Heart right ventricle (tissue), 16 donors: ENCODE measurements at regions not wholly inside any gene's neighbourhood (a gene's known extent, or its start where the extent isn't known, plus 50 kb on each side); places are given as distances from the start of the nearest gene placed in this dataset.

ENCODE experiments used
- ATAC-seq, 8 donors: fragments of 200-7000 bp; cut with Tn5 transposase; one replicate each; pipeline ENCODE4 v1.9.1; 2020; ENCODE audit warnings: mild to moderate bottlenecking in 8 of 8, moderate library complexity in 8 of 8, moderate number of reproducible peaks in 1 of 8
- DNase-seq, 2 donors: peaks; one replicate each; pipeline ENCODE4 v3.0.0-alpha.2; 2020
- H3K27ac ChIP-seq, 10 donors: fragments of 200-600 bp; sonication (generic) in 2 of 10; one replicate each; pipeline versions ENCODE4 v1.5.0 to v1.8.0; 2020 to 2022; ENCODE audit warnings: mild to moderate bottlenecking in 3 of 10
- H3K27me3 ChIP-seq, 7 donors: fragments of 200-600 bp; one replicate each; pipeline ENCODE4 v1.8.0; 2021 to 2022; ENCODE audit warnings: mild to moderate bottlenecking in 2 of 7
- H3K36me3 ChIP-seq, 9 donors: fragments of 200-600 bp; sonication (generic) in 1 of 9; one replicate each; pipeline versions ENCODE4 v1.5.0 to v1.8.0; 2020 to 2022; ENCODE audit warnings: mild to moderate bottlenecking in 2 of 9
- H3K4me1 ChIP-seq, 9 donors: fragments of 200-600 bp; sonication (generic) in 1 of 9; one replicate each; pipeline versions ENCODE4 v1.5.0 to v1.8.0; 2020 to 2022; ENCODE audit warnings: mild to moderate bottlenecking in 4 of 9
- H3K4me3 ChIP-seq, 10 donors: fragments of 200-600 bp; sonication (generic) in 2 of 10; one replicate each; pipeline versions ENCODE4 v1.5.0 to v1.8.0; 2020 to 2022; ENCODE audit warnings: mild to moderate bottlenecking in 7 of 10, moderate library complexity in 2 of 10
- H3K9me3 ChIP-seq, 11 donors: fragments of 200-600 bp in 10 of 11; sonication (generic) in 2 of 11; one replicate each; pipeline versions ENCODE4 v1.5.0 to v1.8.0; 2013 to 2022; ENCODE audit warnings: mild to moderate bottlenecking in 2 of 11, control low read depth in 1 of 11, moderate library complexity in 1 of 11
- WGBS, 2 donors: extraction: QIAGEN DNeasy Blood & Tissue Kit; methylation state at CpG; one replicate each; pipeline ENCODE4 v1.1.7; 2013; ENCODE audit warnings: inconsistent platforms in 1 of 2; 5-methylcytosine and 5-hydroxymethylcytosine counted together
- intact Hi-C, 10 donors: fragments of 100-400 bp; cut with DNase I; formaldehyde crosslinking; loops; one replicate each; pipeline versions ENCODE4 v1.11.1 to v1.14.2; 2022
- TF ChIP-seq, protein P1 (sequence below), 9 donors: fragments of 200-600 bp; sonication (generic) in 2 of 9; IDR thresholded peaks; one replicate each; pipeline versions ENCODE4 v1.5.0 to v1.8.0; 2021 to 2022; ENCODE audit warnings: antibody characterized with exemption in 9 of 9, mild to moderate bottlenecking in 5 of 9, moderate library complexity in 1 of 9
- donor health status: Arrhythmogenic right ventricular cardiomyopathy.
- donor health status: ischemic (EF 13 %, LVEDD 7.1; RV severe dilation, severe dysfunction).
- donor health status: healthy with polysubstance abuse.
- donor health status: DM: no; HTN: yes; CAD: no.
- donor health status: DM: no; HTN: no; CAD: no.
- donor health status: ischemic (EF 25% LVEDD 6.9; RV normal size, moderate dysfunction).
- donor health status: ischemic (EF 25% LVEDD 5.7; RV mildly dilated, moderate dysfunction).
- donor health status: healthy.
- donor health status: DM: yes; HTN: yes; CAD: no.
- donor health status: Ischemic cardiomyopathy.
- donor health status: ischemic (EF 35%, LVEDD 5.7; RV mildly dilated, moderate dysfunction).
- donor health status: nonischemic (EF 11% LVEDD 7.7; RV severe dilation, severe dysfunction).
- donor health status: DM: yes; HTN: yes; CAD: no.
- donor health status: PGD.
- donor health status: ischemic (EF 29% LVEDD 5.4; RV normal size, mild dysfunction).
- donor health status: nonischemic (EF 23%, LVEDD 6.1; RV moderate dilation, normal function).

DNA sequence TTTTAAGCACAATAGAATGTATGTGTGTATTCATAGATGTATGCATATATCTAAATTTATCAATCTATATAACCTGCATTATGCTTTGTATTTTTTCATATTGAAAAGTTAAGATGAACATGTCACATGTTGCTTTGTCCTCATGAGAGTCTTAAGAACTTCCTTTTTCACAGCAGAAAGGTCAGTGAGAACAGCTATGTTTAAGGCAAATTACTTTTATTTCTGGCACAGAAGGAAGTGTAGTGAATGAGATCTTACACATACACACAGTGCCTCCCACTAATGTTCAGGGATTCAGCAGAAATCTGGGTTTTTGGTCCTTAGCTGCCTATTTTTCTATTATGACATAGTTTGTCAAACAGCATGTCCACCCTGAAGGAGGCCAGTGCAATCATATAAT lies 134.8 kb downstream of the TMEM26 start:
- DNase-seq (no peak), ATAC-seq (no peak)
- H3K36me3 ChIP-seq, result no peaks in the 10 kb centered on the region
- TF ChIP-seq, protein P1, sequence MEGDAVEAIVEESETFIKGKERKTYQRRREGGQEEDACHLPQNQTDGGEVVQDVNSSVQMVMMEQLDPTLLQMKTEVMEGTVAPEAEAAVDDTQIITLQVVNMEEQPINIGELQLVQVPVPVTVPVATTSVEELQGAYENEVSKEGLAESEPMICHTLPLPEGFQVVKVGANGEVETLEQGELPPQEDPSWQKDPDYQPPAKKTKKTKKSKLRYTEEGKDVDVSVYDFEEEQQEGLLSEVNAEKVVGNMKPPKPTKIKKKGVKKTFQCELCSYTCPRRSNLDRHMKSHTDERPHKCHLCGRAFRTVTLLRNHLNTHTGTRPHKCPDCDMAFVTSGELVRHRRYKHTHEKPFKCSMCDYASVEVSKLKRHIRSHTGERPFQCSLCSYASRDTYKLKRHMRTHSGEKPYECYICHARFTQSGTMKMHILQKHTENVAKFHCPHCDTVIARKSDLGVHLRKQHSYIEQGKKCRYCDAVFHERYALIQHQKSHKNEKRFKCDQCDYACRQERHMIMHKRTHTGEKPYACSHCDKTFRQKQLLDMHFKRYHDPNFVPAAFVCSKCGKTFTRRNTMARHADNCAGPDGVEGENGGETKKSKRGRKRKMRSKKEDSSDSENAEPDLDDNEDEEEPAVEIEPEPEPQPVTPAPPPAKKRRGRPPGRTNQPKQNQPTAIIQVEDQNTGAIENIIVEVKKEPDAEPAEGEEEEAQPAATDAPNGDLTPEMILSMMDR (IDR thresholded peaks at IDR 0.05), result no peak
- intact Hi-C loops, result no loop called here
- H3K4me1 ChIP-seq, result peaks cover 0 to 8% (median 0%) of the 10 kb centered on the region in 9 donors
- no peak overlapping the region for H3K4me3 ChIP-seq
- peaks cover 0 to 5% (median 0%) of the 10 kb centered on the region in 7 donors for H3K27me3 ChIP-seq
- H3K27ac ChIP-seq, result no peak overlapping the region
- H3K9me3 ChIP-seq, result peaks cover 0 to 7% (median 0%) of the 10 kb centered on the region in 11 donors

DNA sequence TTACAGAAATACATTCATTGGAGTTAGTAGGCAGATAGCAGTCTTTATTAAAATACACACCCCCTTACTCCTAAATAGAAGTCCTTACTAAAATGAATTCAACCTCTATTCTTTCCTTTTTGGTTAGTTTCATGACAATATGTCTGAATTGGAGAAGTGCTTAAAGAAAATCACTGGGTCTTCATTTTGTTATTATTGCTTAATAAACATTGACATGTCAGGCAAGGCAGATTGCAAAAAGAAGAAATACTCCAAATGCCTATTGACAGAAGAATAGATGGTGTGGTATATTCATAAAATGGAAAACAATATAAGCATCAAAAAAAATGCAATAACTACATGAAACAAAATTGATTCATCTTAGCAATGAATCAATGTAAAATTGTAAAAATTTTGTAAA lies 135.5 kb downstream of the TMEM26 start:
- no peak overlapping the region for H3K27ac ChIP-seq
- TF ChIP-seq, protein P1 (IDR thresholded peaks at IDR 0.05), result no peak
- intact Hi-C loops, result no loop called here

DNA sequence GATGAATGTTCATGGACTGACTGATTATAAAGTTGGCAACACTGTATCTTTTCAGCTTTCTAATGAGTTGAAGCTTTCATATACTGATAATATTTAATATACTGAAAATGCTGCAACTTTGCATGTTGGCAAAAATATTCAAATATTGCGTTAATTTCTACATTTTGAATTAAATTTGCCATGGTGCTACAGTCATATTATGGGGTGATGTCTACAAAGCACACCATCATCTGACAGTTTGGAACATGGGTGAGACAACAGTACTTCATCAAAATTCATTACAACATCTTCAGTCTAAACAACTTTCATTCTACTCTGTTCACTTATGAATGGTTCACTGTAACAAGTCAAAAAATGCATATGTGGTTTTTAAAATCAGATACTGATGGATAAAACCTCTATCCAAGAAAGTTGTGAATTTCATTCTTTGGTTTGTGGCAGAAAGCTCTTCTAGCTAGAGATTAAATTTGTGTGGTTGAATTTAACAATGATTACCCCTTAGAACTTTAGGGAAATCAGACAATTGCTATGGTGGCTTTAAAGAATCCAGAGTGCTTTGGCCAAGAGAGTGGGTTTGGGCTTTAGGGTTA lies 136.4 kb downstream of the TMEM26 start:
- Histone ChIP-seq H3K27ac (no peak overlapping the region), H3K9me3 (peaks cover 0 to 7% (median 0%) of the 10 kb centered on the region in 11 donors), H3K4me3 (no peak overlapping the region), H3K4me1 (peaks cover 0 to 11% (median 0%) of the 10 kb centered on the region in 9 donors), H3K27me3 (no peaks in the 10 kb centered on the region), H3K36me3 (no peaks in the 10 kb centered on the region)
- TF ChIP-seq, protein P1 (IDR thresholded peaks at IDR 0.05), result no peak
- WGBS, 2 donors, result 91 to 96% methylated on average over 1 of the region's 1 CpG
- intact Hi-C loops, result no loop called here
- ATAC-seq (no peak), DNase-seq (no peak)

More for the DNA sequence above, 135.5 kb downstream of the TMEM26 start:
- peaks cover 0 to 7% (median 0%) of the 10 kb centered on the region in 11 donors for H3K9me3 ChIP-seq
- DNase-seq (no peak), ATAC-seq (no peak)
- H3K4me3 ChIP-seq, result no peak overlapping the region
- H3K36me3 ChIP-seq, result no peaks in the 10 kb centered on the region
- no peaks in the 10 kb centered on the region for H3K27me3 ChIP-seq
- H3K4me1 ChIP-seq, result peaks cover 0 to 11% (median 0%) of the 10 kb centered on the region in 9 donors

DNA sequence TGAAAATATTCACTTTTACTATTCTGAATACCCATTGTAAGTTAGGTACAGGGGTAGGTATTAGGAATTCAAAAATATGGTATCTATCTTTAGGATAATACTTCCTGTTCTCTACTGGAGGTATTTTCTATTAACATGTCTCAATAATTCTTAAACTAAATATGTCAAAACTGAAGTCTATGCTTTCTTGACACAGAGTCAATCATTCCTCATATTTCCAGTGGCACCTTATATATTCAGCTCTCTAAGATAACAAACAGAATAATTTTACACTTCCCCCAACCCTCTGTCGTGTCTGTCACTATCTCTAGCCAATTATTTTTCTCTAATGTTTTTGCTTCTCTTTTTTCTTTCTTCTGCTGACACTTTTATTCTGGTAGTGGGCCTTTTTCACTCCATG lies 138.9 kb downstream of the TMEM26 start:
- TF ChIP-seq, protein P1 (IDR thresholded peaks at IDR 0.05), result no peak
- H3K9me3 ChIP-seq, result peaks cover 0 to 12% (median 0%) of the 10 kb centered on the region in 11 donors
- 80 to 82% methylated on average over 1 of the region's 1 CpG for WGBS, 2 donors
- ATAC-seq (no peak), DNase-seq (no peak)
- H3K4me3 ChIP-seq, result no peak overlapping the region
- H3K36me3 ChIP-seq, result no peaks in the 10 kb centered on the region
- no peaks in the 10 kb centered on the region for H3K27me3 ChIP-seq
- intact Hi-C loops, result no loop called here
- no peak overlapping the region for H3K27ac ChIP-seq
- peaks cover 0 to 11% (median 0%) of the 10 kb centered on the region in 9 donors for H3K4me1 ChIP-seq
